RWPE1 (cell line): ENCODE measurements at regions not wholly inside any gene's neighbourhood (a gene's known extent, or its start where the extent isn't known, plus 50 kb on each side); places are given as distances from the start of the nearest gene placed in this dataset.

Source experiments
- CTCF ChIA-PET: fragments of 350-600 bp; sonication (Branson Sonifier 250); formaldehyde crosslinking; extraction: SDS; loops from one replicate; lab custom pipeline; 2021; lab: Yijun Ruan, JAX
- POLR2A ChIA-PET: fragments of 400-600 bp; formaldehyde crosslinking; extraction: SDS; loops from one replicate; lab custom pipeline; 2020; ENCODE audit warnings: antibody characterized with exemption; ENCODE audit not compliant: low non-redundant PET; lab: Yijun Ruan, JAX
- DNase-seq: peaks from one replicate; pipeline ENCODE4 v3.0.0; 2012; ENCODE audit warnings: low spot score
- H3K27ac ChIP-seq: fragments of 450-650 bp; 2 replicates; pipeline ENCODE4 v1.5.1; 2017
- TF ChIP-seq, protein P1 (sequence below): fragments of 450-650 bp; conservative IDR thresholded peaks from 2 replicates; pipeline ENCODE4 v1.5.1; 2017; ENCODE audit warnings: low read depth, mild to moderate bottlenecking

DNA sequence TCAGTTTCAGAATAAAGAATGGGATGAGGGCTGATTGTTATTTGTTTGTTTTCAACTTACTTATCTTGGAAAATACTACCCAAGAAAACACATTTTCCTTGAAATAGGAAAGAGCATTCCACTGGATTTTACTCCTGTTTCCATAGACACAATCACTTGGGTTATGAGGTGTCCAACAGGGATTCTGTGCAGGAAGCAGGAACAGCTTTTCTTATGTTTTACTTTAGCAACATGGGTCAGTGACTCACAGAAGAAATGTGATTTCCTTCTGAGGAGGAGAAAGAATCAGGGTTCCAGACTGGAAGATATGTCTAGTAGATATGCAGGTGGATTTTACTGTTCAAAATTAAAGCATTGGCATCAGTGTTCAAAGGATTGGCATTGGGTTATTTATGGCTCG, 180.8 kb upstream of the GPC6 start:
- H3K27ac ChIP-seq, result no peak overlapping the region
- TF ChIP-seq, protein P1, sequence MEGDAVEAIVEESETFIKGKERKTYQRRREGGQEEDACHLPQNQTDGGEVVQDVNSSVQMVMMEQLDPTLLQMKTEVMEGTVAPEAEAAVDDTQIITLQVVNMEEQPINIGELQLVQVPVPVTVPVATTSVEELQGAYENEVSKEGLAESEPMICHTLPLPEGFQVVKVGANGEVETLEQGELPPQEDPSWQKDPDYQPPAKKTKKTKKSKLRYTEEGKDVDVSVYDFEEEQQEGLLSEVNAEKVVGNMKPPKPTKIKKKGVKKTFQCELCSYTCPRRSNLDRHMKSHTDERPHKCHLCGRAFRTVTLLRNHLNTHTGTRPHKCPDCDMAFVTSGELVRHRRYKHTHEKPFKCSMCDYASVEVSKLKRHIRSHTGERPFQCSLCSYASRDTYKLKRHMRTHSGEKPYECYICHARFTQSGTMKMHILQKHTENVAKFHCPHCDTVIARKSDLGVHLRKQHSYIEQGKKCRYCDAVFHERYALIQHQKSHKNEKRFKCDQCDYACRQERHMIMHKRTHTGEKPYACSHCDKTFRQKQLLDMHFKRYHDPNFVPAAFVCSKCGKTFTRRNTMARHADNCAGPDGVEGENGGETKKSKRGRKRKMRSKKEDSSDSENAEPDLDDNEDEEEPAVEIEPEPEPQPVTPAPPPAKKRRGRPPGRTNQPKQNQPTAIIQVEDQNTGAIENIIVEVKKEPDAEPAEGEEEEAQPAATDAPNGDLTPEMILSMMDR, result no peak
- POLR2A ChIA-PET, result no interaction called here

DNA sequence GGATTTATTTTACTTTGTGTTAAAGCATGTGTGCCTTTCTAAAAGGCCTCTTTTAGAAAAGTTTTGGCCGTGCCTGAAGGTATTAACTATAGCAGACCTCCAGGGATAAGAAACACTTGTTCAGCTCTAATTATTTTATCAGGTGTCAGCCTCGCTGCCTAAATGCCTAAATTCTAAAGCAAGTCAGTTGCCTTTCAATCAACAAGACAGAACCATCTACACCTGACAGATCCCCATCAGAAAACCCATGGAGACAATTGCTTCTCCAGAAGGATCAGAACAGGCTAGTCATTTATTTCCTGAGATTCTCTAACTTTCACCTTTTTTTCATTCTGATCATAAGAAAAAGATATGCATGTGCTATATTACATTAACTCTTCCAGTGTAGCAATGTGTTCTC, 171.4 kb upstream of the GPC6 start:
- CTCF ChIA-PET, result interaction anchor here (0.6 kb wide), 1 partner anchor 910 kb away, joined by 3 read pairs; no protein-coding TSS in a partner anchor
- no peak overlapping the region for H3K27ac ChIP-seq
- POLR2A ChIA-PET, result no interaction called here
- no peak for DNase-seq
- TF ChIP-seq, protein P1, result no peak

More for the DNA sequence above, 180.8 kb upstream of the GPC6 start:
- DNase-seq, result no peak
- CTCF ChIA-PET, result interaction anchor here (0.7 kb wide), 1 partner anchor 198 kb away, joined by 3 read pairs; no protein-coding TSS in a partner anchor

DNA sequence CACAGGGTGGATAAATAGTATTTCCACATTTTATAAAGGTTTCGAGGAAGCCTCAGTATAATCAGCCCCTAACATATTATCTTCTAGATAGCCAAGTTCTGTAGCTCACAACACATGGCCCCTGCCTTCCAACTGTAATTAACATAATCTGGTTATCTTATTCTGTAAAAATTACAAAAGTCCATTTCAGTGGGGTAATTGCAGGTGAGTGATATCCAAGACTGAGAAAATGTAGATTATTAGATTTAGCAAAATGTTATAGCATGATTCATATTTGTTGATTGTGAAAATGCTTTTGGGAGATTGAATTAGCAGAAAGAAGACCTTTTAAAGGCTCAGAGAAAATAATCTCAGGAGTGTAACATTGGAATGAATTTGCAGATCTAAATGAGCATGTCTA, 168.3 kb upstream of the GPC6 start:
- TF ChIP-seq, protein P1, result no peak
- ChIA-PET CTCF (interaction anchor here (0.6 kb wide), 1 partner anchor 1308 kb away, joined by 3 read pairs; no protein-coding TSS in a partner anchor), POLR2A (no interaction called here)
- DNase-seq, result no peak
- no peak overlapping the region for H3K27ac ChIP-seq

DNA sequence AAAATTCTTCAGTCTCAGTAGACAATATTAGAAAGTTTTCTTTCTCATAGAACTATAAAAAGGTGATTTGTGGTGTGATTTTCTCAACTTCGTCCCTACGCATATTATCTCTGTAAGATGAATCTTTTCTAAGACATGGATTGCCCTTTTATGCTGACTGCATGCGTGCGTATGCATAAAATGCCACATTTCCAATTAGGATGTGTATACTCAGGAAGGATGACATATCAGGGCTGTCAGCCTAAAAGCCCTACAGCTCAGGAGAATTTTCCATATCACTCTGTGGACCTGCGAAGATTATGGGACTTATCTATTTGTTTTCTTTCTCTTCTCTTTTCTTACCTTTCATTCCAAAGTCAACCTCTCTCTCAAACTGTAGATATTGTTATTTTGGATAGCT, 166.5 kb upstream of the GPC6 start:
- no peak overlapping the region for H3K27ac ChIP-seq
- DNase-seq, result no peak
- TF ChIP-seq, protein P1, result no peak
- CTCF ChIA-PET, result no interaction called here
- POLR2A ChIA-PET, result no interaction called here

DNA sequence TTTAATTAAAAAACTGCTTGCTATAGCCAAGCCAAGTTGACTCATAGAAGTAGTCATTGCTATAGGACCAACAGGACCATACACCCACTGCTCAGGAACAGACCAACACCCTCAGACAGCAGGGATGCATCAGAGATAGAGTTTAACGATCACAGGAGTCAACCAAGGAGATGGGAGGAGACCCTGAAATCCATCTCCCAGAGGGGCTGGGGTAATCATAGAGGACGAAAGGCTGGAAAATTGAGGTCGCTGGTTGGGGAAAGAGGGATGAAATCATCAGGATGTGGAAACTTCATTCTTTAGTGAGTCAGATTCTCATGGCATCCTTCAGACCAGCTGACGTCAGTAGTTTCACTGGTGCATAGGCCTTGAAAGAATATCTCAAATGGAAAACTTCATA, 160.4 kb upstream of the GPC6 start:
- ChIA-PET POLR2A (no interaction called here), CTCF (no interaction called here)
- TF ChIP-seq, protein P1, result no peak
- no peak overlapping the region for H3K27ac ChIP-seq
- DNase-seq, result no peak

DNA sequence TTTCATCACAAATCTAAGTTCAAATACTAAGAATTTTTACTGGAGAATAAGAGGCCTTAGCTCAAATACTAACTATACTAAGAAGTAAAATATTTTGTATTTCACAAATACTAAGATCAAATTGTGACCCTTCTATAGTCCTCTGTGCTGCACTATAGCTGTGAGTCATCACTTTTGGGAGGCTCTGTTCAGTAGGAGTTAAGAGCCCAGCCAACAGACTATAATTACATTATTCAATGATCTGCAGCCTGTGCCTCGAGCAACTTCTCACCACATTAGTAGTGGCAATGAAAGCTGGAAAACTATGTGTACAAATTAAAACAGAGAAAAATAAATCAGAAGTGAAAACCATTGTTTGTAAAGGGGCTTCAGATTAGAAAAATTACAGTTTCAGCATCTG, 147.3 kb upstream of the GPC6 start:
- H3K27ac ChIP-seq, result no peak overlapping the region
- ChIA-PET POLR2A (no interaction called here), CTCF (no interaction called here)
- DNase-seq, result no peak
- TF ChIP-seq, protein P1, result no peak
